ENCODE measurements at regions not wholly inside any gene's neighbourhood (a gene's known extent, or its start where the extent isn't known, plus 50 kb on each side); places are given as distances from the start of the nearest gene placed in this dataset.
A peak's percentile ranks its signal among the peaks of the same experiment; 100 is the strongest.

- Histone ChIP-seq H3K9ac (ENCODE audit: low read length in 3 of 3) (no peak overlapping the region), H3K4me1 (ENCODE audit: control insufficient read depth in 2 of 3, insufficient read depth in 2 of 3, low read depth in 1 of 3, low read length in 3 of 3) (peaks cover 16 to 43% (median 29%) of the 10 kb centered on the region in 3 donors), H3K36me3 (ENCODE audit: control insufficient read depth in 2 of 3, insufficient read depth in 3 of 3, low read length in 3 of 3) (no peaks in the 10 kb centered on the region), H3K9me3 (ENCODE audit: control insufficient read depth in 2 of 3, insufficient read depth in 1 of 3, low read length in 3 of 3) (no peaks in the 10 kb centered on the region), H3K4me3 (ENCODE audit: low read length in 3 of 3) (no peak overlapping the region), H3K27me3 (ENCODE audit: control insufficient read depth, insufficient read depth, low read length) (no peaks in the 10 kb centered on the region), H3K27ac (ENCODE audit: low read depth in 2 of 2, low read length in 2 of 2) (no peak overlapping the region)
- FAIRE-seq: no peak
- intact Hi-C loops (cut with DNase I): loop anchor here (5.0 kb wide), 1 partner anchor 162 kb away; no protein-coding TSS in a partner anchor
- TF ChIP-seq CTCF (IDR thresholded peaks at IDR 0.05; ENCODE audit: borderline replicate concordance, extremely low read depth, insufficient read depth): no peak
- DNase-seq: no peak
Observed at GRCh38 chr21:38989379-38989744, 183.6 kb downstream of the ETS2 start.

GRCh38 chr21:38988509-38989378 is 183.0 kb downstream of the ETS2 start:
- Histone ChIP-seq H3K27ac (ENCODE audit: low read depth in 2 of 2, low read length in 2 of 2) (no peak overlapping the region), H3K27me3 (ENCODE audit: control insufficient read depth, insufficient read depth, low read length) (no peaks in the 10 kb centered on the region), H3K4me1 (ENCODE audit: control insufficient read depth in 2 of 3, insufficient read depth in 2 of 3, low read depth in 1 of 3, low read length in 3 of 3) (peaks cover 16 to 39% (median 26%) of the 10 kb centered on the region in 3 donors), H3K4me3 (ENCODE audit: low read length in 3 of 3) (no peak overlapping the region), H3K36me3 (ENCODE audit: control insufficient read depth in 2 of 3, insufficient read depth in 3 of 3, low read length in 3 of 3) (no peaks in the 10 kb centered on the region), H3K9me3 (ENCODE audit: control insufficient read depth in 2 of 3, insufficient read depth in 1 of 3, low read length in 3 of 3) (no peaks in the 10 kb centered on the region), H3K9ac (ENCODE audit: low read length in 3 of 3) (no peak overlapping the region)
- FAIRE-seq (no peak), DNase-seq (peak in 3 of 5 donors; percentile 48 to 73 (median 52))
- no peak for TF ChIP-seq CTCF (IDR thresholded peaks at IDR 0.05; ENCODE audit: borderline replicate concordance, extremely low read depth, insufficient read depth)
- intact Hi-C loops (cut with DNase I): loop anchor here (5.0 kb wide), 1 partner anchor 161 kb away; no protein-coding TSS in a partner anchor

- FAIRE-seq (no peak), DNase-seq (no peak)
- Histone ChIP-seq H3K36me3 (ENCODE audit: control insufficient read depth in 2 of 3, insufficient read depth in 3 of 3, low read length in 3 of 3) (no peaks in the 10 kb centered on the region), H3K27ac (ENCODE audit: low read depth in 2 of 2, low read length in 2 of 2) (no peak overlapping the region), H3K4me3 (ENCODE audit: low read length in 3 of 3) (no peak overlapping the region), H3K4me1 (ENCODE audit: control insufficient read depth in 2 of 3, insufficient read depth in 2 of 3, low read depth in 1 of 3, low read length in 3 of 3) (peaks cover 16 to 33% (median 18%) of the 10 kb centered on the region in 3 donors), H3K9ac (ENCODE audit: low read length in 3 of 3) (no peak overlapping the region), H3K9me3 (ENCODE audit: control insufficient read depth in 2 of 3, insufficient read depth in 1 of 3, low read length in 3 of 3) (no peaks in the 10 kb centered on the region), H3K27me3 (ENCODE audit: control insufficient read depth, insufficient read depth, low read length) (no peaks in the 10 kb centered on the region)
- no peak for TF ChIP-seq CTCF (IDR thresholded peaks at IDR 0.05; ENCODE audit: borderline replicate concordance, extremely low read depth, insufficient read depth)
- intact Hi-C loops (cut with DNase I): loop anchor here (5.0 kb wide), 1 partner anchor 161 kb away; no protein-coding TSS in a partner anchor
Observed at GRCh38 chr21:38987633-38988508, 182.1 kb downstream of the ETS2 start.

All from kidney (tissue), 13 donors.